HL-60 (cell line): ENCODE measurements at regions not wholly inside any gene's neighbourhood (a gene's known extent, or its start where the extent isn't known, plus 50 kb on each side); places are given as distances from the start of the nearest gene placed in this dataset.

Source experiments
- CTCF ChIP-seq: IDR thresholded peaks from one replicate; pipeline ENCODE4 v1.5.1; 2011; ENCODE audit warnings: low read length, control low read depth, inconsistent platforms; ENCODE audit not compliant: insufficient read depth
- POLR2AphosphoS5 ChIP-seq: IDR thresholded peaks from 2 replicates; pipeline ENCODE4 v1.6.1; 2012; ENCODE audit warnings: low read depth
- SPI1 ChIP-seq: IDR thresholded peaks from 2 replicates; pipeline ENCODE4 v1.6.1; 2012; ENCODE audit warnings: low read depth, mild to moderate bottlenecking, borderline replicate concordance

- TF ChIP-seq CTCF (no peak), SPI1 (no peak), POLR2AphosphoS5 (no peak)
Observed at GRCh38 chr5:124451721-124452383, 294.6 kb downstream of the ZNF608 start.
